ENCODE measurements at regions not wholly inside any gene's neighbourhood (a gene's known extent, or its start where the extent isn't known, plus 50 kb on each side); places are given as distances from the start of the nearest gene placed in this dataset.

GRCh38 chr4:43242606-43243005 lies 350.1 kb downstream of the GRXCR1 start:
- no TSS peak for BruUV-seq (replicated peaks)
- no peak for DNase-seq (ENCODE audit: low spot score)
- Histone ChIP-seq H3K9me3 (ENCODE audit: low read length) (no peaks in the 10 kb centered on the region), H2AFZ (ENCODE audit: low read length) (no peak overlapping the region), H3K4me2 (ENCODE audit: low read length) (no peak overlapping the region), H3K27ac (ENCODE audit: low read depth, low read length, poor library complexity, severe bottlenecking) (no peak overlapping the region), H3K9me2 (ENCODE audit: insufficient read depth, low read length) (no peaks in the 10 kb centered on the region), H3K4me1 (ENCODE audit: insufficient read depth, low read length, poor library complexity, severe bottlenecking) (no peaks in the 10 kb centered on the region), H4K20me1 (ENCODE audit: insufficient read depth, low read length) (no peaks in the 10 kb centered on the region), H3K4me3 (ENCODE audit: low read depth, low read length, poor library complexity, severe bottlenecking) (no peak overlapping the region), H3K79me2 (ENCODE audit: insufficient read depth, low read depth, low read length) (no peaks in the 10 kb centered on the region), H3K36me3 (ENCODE audit: insufficient read depth, low read length) (no peaks in the 10 kb centered on the region)
- ChIA-PET CTCF (ENCODE audit: unreplicated experiment) (no interaction called here), POLR2A (no interaction called here)
- TF ChIP-seq CTCF (conservative IDR thresholded peaks at IDR 0.05; ENCODE audit: low read length) (no peak), EZH2phosphoT487 (IDR thresholded peaks at IDR 0.05; ENCODE audit: borderline replicate concordance, low read depth, low read length) (no peak)
- intact Hi-C loops (cut with micrococcal nuclease; ENCODE audit: unreplicated experiment), result no loop called here

GRCh38 chr4:43243433-43244116 lies 351.1 kb downstream of the GRXCR1 start:
- Histone ChIP-seq H3K4me2 (ENCODE audit: low read length) (no peak overlapping the region), H3K79me2 (ENCODE audit: insufficient read depth, low read depth, low read length) (no peaks in the 10 kb centered on the region), H2AFZ (ENCODE audit: low read length) (no peak overlapping the region), H3K4me3 (ENCODE audit: low read depth, low read length, poor library complexity, severe bottlenecking) (no peak overlapping the region), H3K9me2 (ENCODE audit: insufficient read depth, low read length) (no peaks in the 10 kb centered on the region), H3K36me3 (ENCODE audit: insufficient read depth, low read length) (no peaks in the 10 kb centered on the region), H4K20me1 (ENCODE audit: insufficient read depth, low read length) (no peaks in the 10 kb centered on the region), H3K27ac (ENCODE audit: low read depth, low read length, poor library complexity, severe bottlenecking) (no peak overlapping the region), H3K4me1 (ENCODE audit: insufficient read depth, low read length, poor library complexity, severe bottlenecking) (no peaks in the 10 kb centered on the region), H3K9me3 (ENCODE audit: low read length) (no peaks in the 10 kb centered on the region)
- POLR2A ChIA-PET, result no interaction called here
- no peak for TF ChIP-seq CTCF (conservative IDR thresholded peaks at IDR 0.05; ENCODE audit: low read length)
- no peak for TF ChIP-seq EZH2phosphoT487 (IDR thresholded peaks at IDR 0.05; ENCODE audit: borderline replicate concordance, low read depth, low read length)
- DNase-seq (ENCODE audit: low spot score), result no peak
- intact Hi-C loops (cut with micrococcal nuclease; ENCODE audit: unreplicated experiment), result no loop called here
- no TSS peak for BruUV-seq (replicated peaks)
- CTCF ChIA-PET (ENCODE audit: unreplicated experiment), result no interaction called here

DNA sequence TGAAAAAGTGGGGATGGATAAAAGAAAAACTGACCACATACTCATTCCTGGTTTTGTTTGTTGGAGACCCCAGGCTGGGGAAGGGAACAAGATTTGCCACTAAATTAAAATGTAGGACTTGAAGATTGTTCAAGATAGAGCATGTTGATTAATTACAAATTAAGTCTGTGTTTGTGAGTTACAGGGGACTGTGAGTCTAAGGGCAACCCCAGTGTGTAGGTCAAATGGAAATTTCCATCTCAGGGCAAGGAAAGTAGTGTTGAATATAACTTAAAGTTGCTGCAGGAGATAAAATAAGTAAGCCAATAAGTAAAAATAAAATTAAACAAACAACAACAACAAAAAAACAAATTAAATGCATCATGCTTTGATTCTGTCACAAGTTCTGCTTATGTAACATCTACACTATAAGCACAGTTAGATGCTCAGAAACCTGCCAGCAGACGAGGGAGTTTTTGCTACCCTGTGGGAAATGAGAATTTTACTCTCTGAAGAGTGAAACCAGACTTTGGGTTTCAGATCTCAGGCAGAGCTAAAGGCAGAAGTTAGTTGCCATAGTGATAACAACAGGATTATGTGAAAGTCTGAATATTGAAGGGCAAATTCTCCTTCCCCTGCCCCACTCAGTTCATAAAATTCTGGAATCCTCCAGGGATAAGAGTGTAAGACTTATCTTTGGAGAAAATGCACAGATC lies 352.3 kb downstream of the GRXCR1 start:
- ChIA-PET POLR2A (interaction anchor here (0.6 kb wide), 2 partner anchors 30 to 42 kb away, joined by 4 read pairs; no protein-coding TSS in a partner anchor), CTCF (ENCODE audit: unreplicated experiment) (no interaction called here)
- Histone ChIP-seq H3K27ac (ENCODE audit: low read depth, low read length, poor library complexity, severe bottlenecking) (no peak overlapping the region), H3K9me3 (ENCODE audit: low read length) (no peaks in the 10 kb centered on the region), H3K4me2 (ENCODE audit: low read length) (no peak overlapping the region), H3K4me1 (ENCODE audit: insufficient read depth, low read length, poor library complexity, severe bottlenecking) (no peaks in the 10 kb centered on the region), H2AFZ (ENCODE audit: low read length) (no peak overlapping the region), H3K79me2 (ENCODE audit: insufficient read depth, low read depth, low read length) (no peaks in the 10 kb centered on the region), H3K36me3 (ENCODE audit: insufficient read depth, low read length) (no peaks in the 10 kb centered on the region), H3K9me2 (ENCODE audit: insufficient read depth, low read length) (no peaks in the 10 kb centered on the region), H4K20me1 (ENCODE audit: insufficient read depth, low read length) (no peaks in the 10 kb centered on the region), H3K4me3 (ENCODE audit: low read depth, low read length, poor library complexity, severe bottlenecking) (no peak overlapping the region)
- TF ChIP-seq EZH2phosphoT487 (IDR thresholded peaks at IDR 0.05; ENCODE audit: borderline replicate concordance, low read depth, low read length) (no peak), CTCF (conservative IDR thresholded peaks at IDR 0.05; ENCODE audit: low read length) (no peak)
- no TSS peak for BruUV-seq (replicated peaks)
- DNase-seq (ENCODE audit: low spot score), result no peak
- intact Hi-C loops (cut with micrococcal nuclease; ENCODE audit: unreplicated experiment), result no loop called here
